DMS79 treated with DMSO at 0.1 percent for 48 hours (cell line): ENCODE measurements at regions not wholly inside any gene's neighbourhood (a gene's known extent, or its start where the extent isn't known, plus 50 kb on each side); places are given as distances from the start of the nearest gene placed in this dataset.
"Not testable (repeated sequence)": the region's sequence is repeated elsewhere in the genome, so short reads cannot be mapped to it uniquely, and the experiment has no call there.

Source experiments
- DNase-seq: peaks from one replicate; lab custom pipeline; 2025; lab: John Stamatoyannopoulos, UW

DNA sequence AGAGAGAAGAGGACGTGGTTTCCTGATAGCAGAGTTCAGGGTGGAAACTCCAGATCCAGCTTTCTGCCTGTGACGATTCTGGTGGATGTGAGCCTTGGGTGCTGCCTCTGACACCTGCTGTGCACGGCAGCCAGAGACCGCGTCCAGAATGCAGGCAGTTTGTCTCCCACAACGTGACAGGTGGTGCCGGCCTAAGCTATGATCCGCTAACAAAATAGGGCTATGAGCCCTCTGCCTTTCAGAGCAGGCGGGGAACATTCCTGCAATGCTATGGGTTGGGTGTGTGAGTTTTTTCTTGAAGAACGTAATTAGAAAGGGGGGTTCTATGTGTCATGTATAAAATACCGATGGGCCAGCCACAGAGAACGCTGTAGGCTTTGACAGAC lies 297.3 kb upstream of the PRKCQ start:
- no peak for DNase-seq

GRCh38 chr10:6875269-6875865 lies 295.3 kb upstream of the PRKCQ start:
- DNase-seq: no peak

DNA sequence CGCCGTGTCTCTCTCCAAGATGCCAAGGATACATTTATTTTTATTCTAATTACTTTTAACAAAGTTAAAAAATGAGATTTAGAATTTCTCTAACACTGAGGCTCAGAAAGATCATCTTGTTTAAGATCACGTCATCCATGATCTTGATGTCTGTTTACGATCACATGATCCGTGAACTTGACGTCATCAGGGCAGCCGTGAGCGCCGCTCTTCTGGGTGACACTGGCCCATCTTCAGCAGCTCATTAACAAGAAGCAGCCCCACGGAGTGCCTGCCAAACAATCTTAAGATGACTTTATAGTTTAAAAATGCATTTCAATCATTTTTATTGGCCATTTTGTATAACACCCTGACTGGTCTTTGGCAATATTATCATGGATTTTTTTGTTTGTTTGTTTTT lies 291.1 kb upstream of the PRKCQ start:
- DNase-seq: no peak

GRCh38 chr10:6868036-6868725 lies 288.1 kb upstream of the PRKCQ start:
- no peak for DNase-seq

DNA sequence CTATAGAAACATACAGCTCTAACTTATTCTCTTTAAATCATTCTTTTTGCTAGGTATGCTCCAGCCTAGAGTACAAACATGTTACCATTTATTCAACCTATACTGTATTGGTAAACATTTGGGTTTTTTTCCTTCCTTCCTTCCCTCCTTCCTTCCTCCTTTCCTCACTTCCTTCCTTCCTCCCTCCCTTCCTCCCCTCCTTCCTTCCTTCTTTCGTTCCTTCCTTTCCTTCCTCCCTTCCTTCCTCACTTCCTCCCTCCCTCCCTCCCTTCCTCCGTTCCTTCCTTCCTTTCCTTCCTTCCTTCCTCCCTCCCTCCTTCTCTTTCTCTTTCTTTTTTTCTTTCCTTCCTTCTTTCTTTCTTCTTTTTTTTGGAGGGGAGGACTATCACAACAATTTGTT lies 286.7 kb upstream of the PRKCQ start:
- no peak for DNase-seq

DNA sequence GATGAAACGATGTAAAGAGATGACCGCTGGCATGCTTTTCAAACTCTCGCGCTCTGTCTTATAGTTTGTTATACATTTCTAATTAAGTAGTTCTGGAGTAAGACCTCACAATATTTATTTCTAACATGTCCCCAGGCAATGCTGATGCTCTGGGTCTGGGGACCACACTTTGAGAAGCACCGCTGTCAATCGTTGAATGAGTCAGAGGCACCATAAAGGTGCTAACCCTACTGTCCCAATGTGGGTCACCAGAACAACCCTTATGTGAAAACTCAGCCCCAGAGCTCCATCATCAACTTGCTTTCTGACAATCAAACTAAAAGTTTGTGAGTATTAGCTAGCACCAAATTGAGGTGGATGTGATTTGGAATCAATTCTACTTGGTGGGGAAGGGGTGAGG lies 284.1 kb upstream of the PRKCQ start:
- DNase-seq: no peak

GRCh38 chr10:6863381-6863780 lies 283.3 kb upstream of the PRKCQ start:
- no peak for DNase-seq

GRCh38 chr10:6850452-6850851 lies 270.4 kb upstream of the PRKCQ start:
- no peak for DNase-seq

DNA sequence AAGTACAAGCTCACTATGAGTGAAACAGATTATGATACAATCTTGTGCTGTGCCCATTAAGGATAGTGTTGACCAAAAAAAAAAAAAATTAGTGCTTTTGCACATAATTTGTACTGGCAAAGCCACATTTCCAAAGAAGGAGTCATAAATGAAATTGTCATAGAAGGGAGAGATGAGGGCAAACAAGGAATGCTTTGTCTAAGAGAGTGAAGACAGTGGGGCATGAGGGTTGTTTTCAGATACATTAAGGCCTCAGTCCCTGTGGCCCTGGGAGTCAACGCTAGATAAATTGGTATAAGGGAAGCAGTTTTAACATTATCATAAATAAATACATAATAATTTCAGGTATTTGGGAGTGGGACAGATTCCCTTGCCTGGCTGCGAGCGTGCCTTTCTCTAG lies 267.5 kb upstream of the PRKCQ start:
- DNase-seq: no peak

DNA sequence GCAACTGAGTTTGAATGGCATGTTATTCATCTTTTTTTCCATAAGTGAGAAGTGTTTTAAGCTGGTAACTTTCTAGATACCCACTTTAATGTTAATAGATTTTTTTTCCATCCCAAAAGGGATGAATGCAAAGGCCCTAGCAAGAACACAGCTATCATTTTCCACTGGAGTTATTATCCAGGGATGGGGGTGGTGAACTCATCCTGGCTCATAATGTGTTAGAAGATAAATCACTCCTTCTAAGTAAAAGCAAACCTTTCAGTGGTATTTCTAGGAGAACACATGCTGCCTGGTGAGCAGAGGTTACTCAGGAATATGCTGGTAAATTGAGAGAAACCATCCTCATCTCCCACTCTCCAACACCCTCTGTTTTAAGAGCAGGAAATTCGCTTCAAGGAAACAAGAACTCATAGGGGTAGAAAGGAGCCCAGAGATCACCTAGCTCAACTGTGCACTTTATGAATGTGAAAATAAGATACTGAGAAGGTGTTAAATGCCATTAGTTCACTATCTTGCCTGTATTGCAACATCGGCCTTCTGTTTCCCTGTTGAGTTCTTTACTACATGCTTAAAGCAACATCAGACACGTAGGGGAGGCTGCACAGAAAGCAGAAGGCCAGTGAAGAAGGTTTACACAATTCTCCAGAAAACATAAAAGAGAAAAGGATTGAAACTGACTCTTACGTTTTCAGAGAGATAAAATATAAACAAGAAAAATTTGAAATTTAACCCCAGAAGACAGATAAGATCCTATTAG lies 264.0 kb upstream of the PRKCQ start:
- no peak for DNase-seq

GRCh38 chr10:6843481-6843881 lies 263.4 kb upstream of the PRKCQ start:
- DNase-seq: no peak

- DNase-seq: no peak
These were observed 262.6 kb upstream of the PRKCQ start for GRCh38 chr10:6842722-6843121.

DNA sequence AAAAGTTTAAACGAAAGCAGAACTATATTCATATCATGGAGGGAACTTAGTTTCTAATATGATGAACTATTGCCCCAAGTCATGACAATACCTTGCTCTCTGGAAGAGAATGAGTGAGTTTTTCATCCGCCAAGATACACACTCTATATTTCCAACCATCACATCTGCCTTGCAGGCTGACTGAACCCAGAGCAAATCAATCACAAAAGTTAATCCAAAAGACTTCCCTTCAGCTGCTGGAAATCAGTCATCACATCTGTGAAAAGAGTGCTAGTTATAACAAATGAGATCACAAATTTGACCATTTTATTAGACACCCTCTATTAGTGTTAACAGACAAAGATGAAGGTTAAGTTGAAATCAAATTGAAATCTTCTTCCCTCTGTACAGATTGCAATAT lies 261.7 kb upstream of the PRKCQ start:
- no peak for DNase-seq

GRCh38 chr10:6840766-6841165 lies 260.7 kb upstream of the PRKCQ start:
- no peak for DNase-seq

GRCh38 chr10:6840201-6840691 lies 260.2 kb upstream of the PRKCQ start:
- no peak for DNase-seq

DNA sequence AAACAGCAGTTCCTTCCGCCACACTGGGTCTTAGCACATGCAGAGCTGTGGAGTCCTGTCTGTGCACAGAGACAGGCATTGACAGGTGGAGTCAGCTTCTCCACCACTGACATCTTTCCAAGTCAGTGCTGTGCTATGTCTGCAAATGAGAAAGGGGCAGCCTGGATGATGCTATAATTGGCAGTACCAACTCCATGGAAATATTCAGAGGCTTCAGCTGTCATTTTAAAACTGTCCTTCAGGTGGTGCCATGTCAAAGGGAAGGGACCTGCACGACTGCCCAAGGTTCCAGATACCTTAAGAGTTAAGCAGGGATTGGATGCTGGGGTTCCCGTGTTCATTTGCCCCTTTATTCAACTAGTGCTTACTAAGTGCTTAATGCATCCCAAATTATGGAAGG lies 258.0 kb upstream of the PRKCQ start:
- no peak for DNase-seq

GRCh38 chr10:6833458-6834011 lies 253.5 kb upstream of the PRKCQ start:
- DNase-seq: no peak

- not testable (repeated sequence) for DNase-seq
These were observed 250.9 kb upstream of the PRKCQ start for GRCh38 chr10:6830981-6831380.

DNA sequence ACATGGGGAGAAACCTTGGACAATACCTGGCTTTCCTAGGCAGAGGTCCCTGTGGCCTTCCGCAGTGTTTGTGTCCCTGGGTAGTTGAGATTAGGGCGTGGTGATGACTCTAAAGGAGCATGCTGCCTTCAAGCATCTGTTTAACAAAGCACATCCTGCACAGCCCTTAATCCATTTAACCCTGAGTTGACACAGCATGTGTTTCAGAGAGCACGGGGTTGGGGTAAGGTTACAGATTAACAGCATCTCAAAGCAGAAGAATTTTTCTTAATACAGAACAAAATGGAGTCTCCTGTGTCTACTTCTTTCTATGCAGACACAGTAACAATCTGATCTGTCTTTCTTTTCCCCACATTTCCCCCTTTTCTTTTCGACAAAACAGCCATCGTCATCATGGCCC lies 244.7 kb upstream of the PRKCQ start:
- not testable (repeated sequence) for DNase-seq

GRCh38 chr10:6823770-6824169 lies 243.7 kb upstream of the PRKCQ start:
- no peak for DNase-seq

DNA sequence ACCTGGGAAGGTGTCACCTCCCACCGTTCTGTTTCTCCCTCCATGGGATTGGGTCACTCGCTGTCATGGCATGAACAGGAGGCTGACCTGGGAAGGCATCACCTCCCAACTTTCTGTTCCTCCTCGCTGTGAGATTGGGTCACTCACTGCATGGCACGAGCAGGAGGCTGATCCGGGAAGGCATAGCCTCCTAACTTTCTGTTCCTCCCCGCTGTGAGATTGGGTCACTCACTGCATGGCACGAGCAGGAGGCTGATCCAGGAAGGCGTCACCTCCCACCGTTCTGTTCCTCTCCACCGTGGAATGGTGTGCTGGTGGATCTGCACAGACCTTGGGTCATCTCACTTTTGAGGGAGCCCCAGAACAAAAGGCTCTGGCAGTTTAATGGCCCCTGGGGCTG lies 239.2 kb upstream of the PRKCQ start:
- DNase-seq: no peak

DNA sequence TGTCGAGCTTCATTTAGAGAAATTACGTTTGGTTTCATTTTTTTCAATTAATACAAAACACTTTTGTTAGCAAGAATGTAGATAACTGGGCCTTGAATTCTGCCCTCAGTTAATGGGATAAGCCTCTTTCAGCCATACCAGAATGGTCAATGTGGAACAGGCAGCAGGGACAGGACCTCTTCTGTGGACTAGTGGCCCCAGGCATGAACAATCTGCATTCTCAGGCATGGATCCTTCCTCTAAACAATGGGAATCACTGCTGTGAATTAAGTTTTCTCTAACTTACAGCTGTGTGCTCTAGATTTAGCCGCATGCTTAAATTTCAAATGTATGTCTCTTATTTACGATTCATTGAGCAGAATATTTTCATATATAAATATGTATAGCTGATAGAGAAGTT lies 237.7 kb upstream of the PRKCQ start:
- DNase-seq: no peak

DNA sequence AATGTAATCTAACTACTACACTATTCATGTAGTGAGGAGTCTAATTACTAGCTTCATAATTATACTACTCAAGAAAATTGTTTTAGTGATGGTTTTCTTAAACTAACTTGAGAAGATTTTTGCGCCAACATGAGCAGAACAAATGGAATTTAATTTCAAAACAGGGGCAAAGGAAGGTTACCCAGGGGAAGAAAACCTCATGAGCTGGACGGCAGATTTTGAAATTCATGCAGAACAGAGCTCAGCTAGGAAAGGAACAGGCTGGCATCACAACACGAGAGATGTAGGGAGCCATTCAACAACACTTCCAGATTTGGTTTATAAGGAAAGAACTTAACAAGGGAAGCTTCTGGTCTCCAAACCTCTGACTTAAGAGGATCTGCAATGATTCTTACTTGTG lies 235.3 kb upstream of the PRKCQ start:
- DNase-seq: no peak
